Peyer's patch (tissue), 4 donors: ENCODE measurements at regions not wholly inside any gene's neighbourhood (a gene's known extent, or its start where the extent isn't known, plus 50 kb on each side); places are given as distances from the start of the nearest gene placed in this dataset.

ENCODE experiments used
- CTCF ChIP-seq, 6 experiments: fragments of 450-650 bp in 4 of 6; fragments of 200-600 bp in 2 of 6; sonication (generic) in 1 of 6; IDR thresholded peaks; one replicate each; pipeline ENCODE4 v1.5.1; 2017 to 2019; ENCODE audit warnings: antibody characterized with exemption in 6 of 6, mild to moderate bottlenecking in 3 of 6, moderate library complexity in 1 of 6
- POLR2A ChIP-seq, 2 donors: fragments of 450-650 bp; IDR thresholded peaks; one replicate each; pipeline ENCODE4 v1.5.1; 2017; ENCODE audit warnings: antibody characterized with exemption in 2 of 2, mild to moderate bottlenecking in 2 of 2, moderate library complexity in 2 of 2

- TF ChIP-seq CTCF (IDR thresholded peaks at IDR 0.05) (no peak), POLR2A (IDR thresholded peaks at IDR 0.05) (no peak)
Measured at GRCh38 chr6:110043366-110043994, 65.4 kb downstream of the GPR6 start.
